A673 (cell line): ENCODE measurements at regions not wholly inside any gene's neighbourhood (a gene's known extent, or its start where the extent isn't known, plus 50 kb on each side); places are given as distances from the start of the nearest gene placed in this dataset.

Experiments
- BruUV-seq: library from RNA; stranded (reverse); fragments of 400-500 nt; replicated peaks from 2 replicates; lab custom pipeline; 2021; lab: Mats Ljungman, UMichigan
- CTCF ChIA-PET: fragments of 300-600 bp; sonication (Branson Sonifier 250); formaldehyde crosslinking; loops from one replicate; lab custom pipeline; 2022; ENCODE audit warnings: antibody characterized with exemption; lab: Charles Lee
- POLR2A ChIA-PET: fragments of 300-600 bp; sonication (Branson Sonifier 250); formaldehyde crosslinking; loops from one replicate; lab custom pipeline; 2022; ENCODE audit warnings: antibody characterized with exemption; ENCODE audit not compliant: low non-redundant PET; lab: Charles Lee
- DNase-seq: peaks from one replicate; pipeline ENCODE4 v3.0.0-alpha.2; 2015; ENCODE audit warnings: low spot score
- H3K27ac ChIP-seq: fragments of 200-600 bp; sonication (generic); 2 replicates; pipeline ENCODE4 v1.5.1; 2016; ENCODE audit warnings: mixed run types, low read depth, mild to moderate bottlenecking, mixed read lengths, antibody characterized with exemption, low read length; ENCODE audit not compliant: poor library complexity, severe bottlenecking
- H3K27me3 ChIP-seq: fragments of 200-600 bp; sonication (generic); replicated peaks from 2 replicates; pipeline ENCODE4 v1.6.1; 2017; ENCODE audit warnings: mixed run types, low read depth, mild to moderate bottlenecking, mixed read lengths, antibody characterized with exemption, low read length; ENCODE audit not compliant: insufficient read depth, poor library complexity
- H3K36me3 ChIP-seq: fragments of 200-600 bp; sonication (generic); 2 replicates; pipeline ENCODE4 v1.6.1; 2016; ENCODE audit warnings: mixed run types, mild to moderate bottlenecking, mixed read lengths, antibody characterized with exemption, low read length; ENCODE audit not compliant: insufficient read depth, poor library complexity, severe bottlenecking
- H3K4me1 ChIP-seq: fragments of 200-600 bp; sonication (generic); 2 replicates; pipeline ENCODE4 v1.6.1; 2017; ENCODE audit warnings: mixed run types, mild to moderate bottlenecking, mixed read lengths, antibody characterized with exemption, low read length; ENCODE audit not compliant: insufficient read depth, poor library complexity, severe bottlenecking
- H3K4me3 ChIP-seq: fragments of 200-600 bp; sonication (generic); 2 replicates; pipeline ENCODE4 v1.5.1; 2016; ENCODE audit warnings: low read depth, mixed run types, mild to moderate bottlenecking, mixed read lengths, low read length; ENCODE audit not compliant: poor library complexity, severe bottlenecking
- H3K9me3 ChIP-seq: fragments of 200-600 bp; sonication (generic); 2 replicates; pipeline ENCODE4 v1.6.1; 2016; ENCODE audit warnings: mixed run types, low read depth, mild to moderate bottlenecking, mixed read lengths, antibody characterized with exemption, low read length; ENCODE audit not compliant: poor library complexity, severe bottlenecking
- CTCF ChIP-seq: fragments of 300-800, 200-600 bp; sonication (generic); conservative IDR thresholded peaks from 2 replicates; pipeline ENCODE4 v1.5.1; 2017; ENCODE audit warnings: low read depth, mild to moderate bottlenecking, antibody characterized with exemption, low read length, moderate library complexity, mixed read lengths
- EZH2 ChIP-seq: fragments of 200-600 bp; sonication (generic); IDR thresholded peaks from 2 replicates; pipeline ENCODE4 v1.6.1; 2017; ENCODE audit warnings: borderline replicate concordance, low read depth, mild to moderate bottlenecking, mixed read lengths, antibody characterized with exemption, low read length; ENCODE audit not compliant: poor library complexity, severe bottlenecking
- intact Hi-C: fragments of 100-400 bp; cut with micrococcal nuclease; formaldehyde crosslinking; loops from one replicate; pipeline ENCODE4 v1.10.0; 2022; ENCODE audit not compliant: unreplicated experiment

GRCh38 chr1:96445302-96445701, 276.3 kb upstream of the PTBP2 start:
- DNase-seq = no peak
- no peaks in the 10 kb centered on the region for H3K27me3 ChIP-seq
- intact Hi-C loops = no loop called here
- no peak overlapping the region for H3K4me3 ChIP-seq
- H3K9me3 ChIP-seq = no peaks in the 10 kb centered on the region
- peaks cover 4% of the 10 kb centered on the region for H3K4me1 ChIP-seq
- CTCF ChIA-PET = no interaction called here
- POLR2A ChIA-PET = no interaction called here
- no peak for TF ChIP-seq CTCF
- no peak for TF ChIP-seq EZH2
- BruUV-seq = no TSS peak
- H3K27ac ChIP-seq = no peak overlapping the region
- H3K36me3 ChIP-seq = no peaks in the 10 kb centered on the region

GRCh38 chr1:96464066-96464465, 257.5 kb upstream of the PTBP2 start:
- Histone ChIP-seq H3K27me3 (no peaks in the 10 kb centered on the region), H3K4me1 (no peaks in the 10 kb centered on the region), H3K9me3 (no peaks in the 10 kb centered on the region), H3K36me3 (no peaks in the 10 kb centered on the region), H3K4me3 (no peak overlapping the region), H3K27ac (no peak overlapping the region)
- CTCF ChIA-PET = no interaction called here
- TF ChIP-seq EZH2 (no peak), CTCF (no peak)
- no peak for DNase-seq
- intact Hi-C loops = no loop called here
- POLR2A ChIA-PET = no interaction called here
- no TSS peak for BruUV-seq

- no TSS peak for BruUV-seq
- no peaks in the 10 kb centered on the region for H3K36me3 ChIP-seq
- ChIA-PET POLR2A (no interaction called here), CTCF (no interaction called here)
- no peak overlapping the region for H3K4me3 ChIP-seq
- no peaks in the 10 kb centered on the region for H3K27me3 ChIP-seq
- TF ChIP-seq EZH2 (no peak), CTCF (no peak)
- intact Hi-C loops = no loop called here
- H3K4me1 ChIP-seq = no peaks in the 10 kb centered on the region
- no peak overlapping the region for H3K27ac ChIP-seq
- no peaks in the 10 kb centered on the region for H3K9me3 ChIP-seq
- no peak for DNase-seq
Measured at GRCh38 chr1:96464522-96464921, 257.1 kb upstream of the PTBP2 start.

- TF ChIP-seq EZH2 (no peak), CTCF (no peak)
- Histone ChIP-seq H3K4me3 (no peak overlapping the region), H3K4me1 (no peaks in the 10 kb centered on the region), H3K27me3 (no peaks in the 10 kb centered on the region), H3K27ac (no peak overlapping the region), H3K9me3 (no peaks in the 10 kb centered on the region), H3K36me3 (no peaks in the 10 kb centered on the region)
- intact Hi-C loops = no loop called here
- DNase-seq = no peak
- ChIA-PET CTCF (no interaction called here), POLR2A (no interaction called here)
- BruUV-seq = no TSS peak
Measured at GRCh38 chr1:96464991-96465390, 256.6 kb upstream of the PTBP2 start.
